HAP-1 (cell line): ENCODE measurements at regions not wholly inside any gene's neighbourhood (a gene's known extent, or its start where the extent isn't known, plus 50 kb on each side); places are given as distances from the start of the nearest gene placed in this dataset.
"Not testable (repeated sequence)": the region's sequence is repeated elsewhere in the genome, so short reads cannot be mapped to it uniquely, and the experiment has no call there.

Source experiments
- DNase-seq, 2 experiments: peaks; one replicate each; pipeline ENCODE4 v3.0.0-alpha.2; 2016 to 2020; ENCODE audit warnings: low spot score in 2 of 2
- H3K27me3 ChIP-seq: fragments of 250-450 bp; sonication (Bioruptor Pico); 2 replicates; pipeline ENCODE4 v1.5.1; 2020; ENCODE audit warnings: low read depth, mild to moderate bottlenecking, moderate library complexity
- H3K36me3 ChIP-seq: fragments of 250-450 bp; sonication (Bioruptor Pico); replicated peaks from 2 replicates; pipeline ENCODE4 v1.5.1; 2020; ENCODE audit warnings: mild to moderate bottlenecking
- H3K4me1 ChIP-seq: fragments of 250-450 bp; sonication (Bioruptor Pico); 2 replicates; pipeline ENCODE4 v1.5.1; 2020; ENCODE audit warnings: mild to moderate bottlenecking
- H3K4me3 ChIP-seq: fragments of 250-450 bp; sonication (Bioruptor Pico); 2 replicates; pipeline ENCODE4 v1.5.1; 2020; ENCODE audit warnings: mild to moderate bottlenecking, moderate library complexity
- H3K9me3 ChIP-seq: fragments of 250-450 bp; sonication (Bioruptor Pico); 2 replicates; pipeline ENCODE4 v1.5.1; 2020; ENCODE audit warnings: mild to moderate bottlenecking, moderate library complexity
- in situ Hi-C: fragments of 300-500 bp; cut with MboI; formaldehyde crosslinking; loops from 3 replicates; pipeline ENCODE4 v1.14.3; 2020; ENCODE audit warnings: low sequenced_read_pairs, inconsistent platforms, mixed read lengths

DNA sequence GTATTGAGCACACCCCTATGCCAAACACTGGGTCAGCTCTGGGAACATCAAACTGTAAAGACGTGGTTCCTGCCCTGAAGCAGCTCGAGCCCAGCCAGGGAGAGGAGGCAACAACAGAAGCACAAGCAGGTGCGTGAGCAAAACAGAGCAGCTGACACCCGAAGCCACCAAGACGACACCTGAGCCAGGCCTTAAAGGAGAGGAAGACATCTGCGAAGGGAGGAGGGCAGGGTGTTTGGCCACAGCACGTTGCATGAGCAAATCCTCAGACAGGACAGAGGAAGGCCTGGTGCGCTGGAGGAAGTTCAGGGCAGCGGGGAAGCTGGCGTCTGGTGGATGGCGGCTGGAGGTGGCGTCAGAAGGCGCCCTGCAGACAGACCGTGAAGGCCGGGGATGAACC, 172.0 kb downstream of the KLRB1 start:
- H3K9me3 ChIP-seq, DNase-seq, H3K4me1 ChIP-seq, H3K36me3 ChIP-seq, H3K27me3 ChIP-seq, in situ Hi-C loops, H3K4me3 ChIP-seq: not testable (repeated sequence)

DNA sequence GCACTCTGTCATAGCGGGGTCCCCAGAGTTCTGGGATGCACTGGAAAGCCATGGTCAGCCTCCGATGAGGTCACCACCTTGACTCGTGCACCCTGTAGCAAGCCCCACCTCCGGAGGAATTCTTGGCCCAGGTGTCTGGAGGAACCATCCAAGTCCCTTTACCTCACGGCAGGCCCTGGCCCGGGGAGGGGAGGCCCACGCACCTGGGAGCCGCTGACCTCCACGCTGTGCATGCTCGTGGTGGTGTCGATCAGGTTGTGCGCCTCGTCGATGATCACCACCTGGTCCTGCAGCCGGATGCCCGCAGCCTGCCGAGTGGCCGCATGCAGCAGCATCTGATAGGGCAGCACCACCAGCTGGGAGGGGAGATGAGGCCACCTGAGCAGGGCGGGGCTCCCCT, 177.3 kb downstream of the KLRB1 start:
- H3K4me1 ChIP-seq, H3K27me3 ChIP-seq, H3K4me3 ChIP-seq, H3K9me3 ChIP-seq, in situ Hi-C loops, H3K36me3 ChIP-seq, DNase-seq: not testable (repeated sequence)

DNA sequence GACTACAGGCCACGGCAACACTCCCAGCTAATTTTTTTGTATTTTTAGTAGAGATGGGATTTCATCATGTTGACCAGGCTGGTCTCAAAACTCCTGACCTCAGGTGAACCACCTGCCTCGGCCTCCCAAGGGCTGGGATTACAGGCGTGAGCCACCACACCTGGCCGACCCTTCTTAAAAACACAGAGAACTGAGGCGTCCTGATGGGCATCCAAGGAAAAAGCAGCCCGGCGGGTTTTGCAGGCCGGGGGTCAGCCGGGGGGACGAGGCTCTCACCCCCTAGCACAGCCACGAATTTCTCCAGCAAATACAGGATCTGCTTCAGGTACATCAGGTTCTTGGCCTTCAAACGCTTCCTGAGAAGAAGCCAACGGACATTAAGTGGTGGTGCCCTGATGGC, 178.9 kb downstream of the KLRB1 start:
- H3K4me3 ChIP-seq, H3K9me3 ChIP-seq, H3K36me3 ChIP-seq, DNase-seq, H3K4me1 ChIP-seq, H3K27me3 ChIP-seq, in situ Hi-C loops: not testable (repeated sequence)

DNA sequence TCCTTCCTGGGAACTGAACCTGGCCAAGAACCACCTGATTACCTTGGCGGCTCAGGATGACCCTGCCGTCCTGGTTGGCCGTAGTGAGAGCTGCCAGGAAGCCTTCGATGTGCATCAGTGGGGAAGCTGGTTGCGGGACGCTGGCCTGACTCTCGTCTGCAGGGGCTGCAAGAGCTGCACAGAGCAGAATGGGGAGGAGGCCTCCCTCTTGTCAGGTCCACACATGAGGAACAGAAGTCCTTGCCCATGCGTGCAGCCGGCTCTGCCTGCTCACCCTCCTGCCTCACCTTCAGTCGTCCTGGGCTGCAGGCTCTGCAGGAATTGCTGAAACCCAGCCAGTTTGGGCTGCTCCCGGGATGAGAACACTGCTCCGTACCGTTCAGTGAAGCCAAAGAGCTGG, 182.3 kb downstream of the KLRB1 start:
- H3K4me1 ChIP-seq, H3K9me3 ChIP-seq, H3K36me3 ChIP-seq, H3K27me3 ChIP-seq, H3K4me3 ChIP-seq, in situ Hi-C loops, DNase-seq: not testable (repeated sequence)

DNA sequence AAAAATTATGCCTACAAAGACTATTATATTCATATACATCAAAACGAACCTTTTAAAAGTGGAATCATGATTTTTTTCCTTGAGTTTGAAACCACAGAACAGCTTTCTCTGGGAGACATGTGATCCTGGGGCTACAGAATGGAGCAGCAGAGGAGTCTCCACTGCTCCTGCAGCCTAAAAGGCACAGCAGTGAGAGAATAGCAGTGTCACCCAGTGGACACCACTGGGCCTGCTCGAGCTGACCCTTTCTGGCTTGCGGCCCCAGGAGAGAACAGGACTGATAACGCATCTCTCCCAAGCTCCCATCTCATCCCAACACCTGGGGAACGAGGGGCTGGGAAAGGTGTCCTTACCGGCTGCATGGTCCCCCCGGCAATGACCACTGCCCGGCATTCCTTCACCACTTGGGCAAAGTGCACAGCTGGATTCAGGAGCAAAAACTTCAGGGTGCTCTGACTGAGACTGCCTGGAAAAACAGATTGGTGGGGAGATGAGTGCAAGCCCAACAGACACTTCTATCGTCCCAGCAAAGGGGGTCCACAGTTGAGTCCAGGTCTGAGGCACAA, 183.5 kb downstream of the KLRB1 start:
- H3K27me3 ChIP-seq, H3K4me3 ChIP-seq, H3K4me1 ChIP-seq, DNase-seq, in situ Hi-C loops, H3K36me3 ChIP-seq, H3K9me3 ChIP-seq: not testable (repeated sequence)

DNA sequence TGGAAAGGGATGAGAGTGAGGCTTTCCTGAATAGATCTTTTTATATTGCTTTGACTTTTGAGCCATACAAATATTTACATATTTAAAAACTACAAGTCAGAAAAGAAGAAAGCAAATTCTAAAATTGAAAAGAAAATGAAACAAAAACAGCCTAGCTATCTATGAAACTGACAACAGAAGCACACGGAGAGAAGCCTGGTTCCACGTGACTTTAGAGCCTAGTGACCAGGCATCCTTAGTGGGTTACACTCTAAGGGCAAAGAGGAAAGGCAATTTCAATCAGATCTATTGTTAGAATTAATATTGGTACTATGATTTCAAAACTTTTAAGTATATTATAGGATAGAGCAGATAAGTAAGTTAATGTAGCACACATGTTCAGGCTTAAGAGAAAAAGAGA, 185.0 kb downstream of the KLRB1 start:
- H3K9me3 ChIP-seq, H3K27me3 ChIP-seq, H3K4me3 ChIP-seq, DNase-seq, H3K4me1 ChIP-seq, in situ Hi-C loops, H3K36me3 ChIP-seq: not testable (repeated sequence)

DNA sequence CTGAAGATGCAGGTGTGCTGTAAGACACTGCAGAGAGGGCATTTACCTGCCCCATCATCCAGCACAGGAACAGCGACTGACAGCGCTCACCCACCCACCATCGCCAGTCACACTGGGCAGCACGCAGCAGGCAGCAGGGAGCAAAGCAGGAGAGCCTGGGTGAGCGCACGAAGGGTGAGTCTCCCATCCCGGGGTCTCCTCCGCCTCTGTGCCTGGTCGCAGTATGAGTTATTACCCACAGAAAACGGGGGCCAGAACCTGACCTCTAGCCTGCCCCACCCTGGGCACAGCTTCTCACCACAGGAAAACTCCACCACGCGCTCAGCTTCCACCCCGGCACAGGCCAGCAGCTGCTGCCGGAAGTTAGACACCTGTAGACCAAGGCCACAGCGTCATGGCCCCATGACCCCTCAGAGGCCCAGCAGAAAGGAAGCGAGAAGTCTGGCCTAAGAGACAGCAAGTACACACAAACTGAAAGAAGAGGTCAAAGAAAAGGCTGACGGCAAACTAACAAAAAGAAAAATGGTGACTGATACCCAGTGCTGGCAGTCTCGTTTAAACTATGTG, 186.1 kb downstream of the KLRB1 start:
- H3K36me3 ChIP-seq, H3K4me3 ChIP-seq, H3K9me3 ChIP-seq, H3K27me3 ChIP-seq, in situ Hi-C loops, DNase-seq, H3K4me1 ChIP-seq: not testable (repeated sequence)

DNA sequence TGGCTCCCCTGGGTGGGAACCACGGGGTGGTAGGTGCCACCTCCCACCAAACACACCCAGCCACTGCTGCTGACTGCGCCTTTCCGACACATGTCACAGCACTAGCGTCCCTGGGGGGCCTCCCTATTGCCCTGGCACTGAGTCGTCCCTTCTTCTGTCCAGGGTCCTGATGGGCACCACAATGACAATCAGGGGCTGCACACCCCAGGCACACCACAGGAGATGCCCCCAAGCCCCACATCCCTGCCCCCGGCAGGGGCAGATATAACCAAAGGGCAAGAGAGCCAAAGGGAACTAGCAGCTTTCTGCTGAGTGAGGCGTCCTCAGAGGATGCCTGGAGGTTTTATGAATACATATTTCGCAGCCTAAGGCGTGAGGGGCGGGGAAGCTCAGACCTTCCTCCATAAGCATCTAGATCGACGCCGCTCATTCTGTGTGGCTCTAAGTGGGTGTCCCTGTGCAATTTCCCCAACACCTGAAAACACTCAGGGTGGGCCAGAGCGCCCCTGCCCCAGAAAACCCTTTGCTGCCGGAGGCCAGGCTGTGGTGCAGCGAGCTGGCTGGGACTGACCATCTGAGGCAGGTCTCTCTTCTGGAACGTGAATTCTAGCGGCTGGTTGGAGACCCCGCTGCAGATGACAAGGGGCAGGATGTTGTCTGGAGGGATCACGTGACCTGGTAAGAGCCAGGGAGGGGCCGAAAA, 186.7 kb downstream of the KLRB1 start:
- DNase-seq, H3K36me3 ChIP-seq, H3K27me3 ChIP-seq, in situ Hi-C loops, H3K9me3 ChIP-seq, H3K4me1 ChIP-seq, H3K4me3 ChIP-seq: not testable (repeated sequence)

DNA sequence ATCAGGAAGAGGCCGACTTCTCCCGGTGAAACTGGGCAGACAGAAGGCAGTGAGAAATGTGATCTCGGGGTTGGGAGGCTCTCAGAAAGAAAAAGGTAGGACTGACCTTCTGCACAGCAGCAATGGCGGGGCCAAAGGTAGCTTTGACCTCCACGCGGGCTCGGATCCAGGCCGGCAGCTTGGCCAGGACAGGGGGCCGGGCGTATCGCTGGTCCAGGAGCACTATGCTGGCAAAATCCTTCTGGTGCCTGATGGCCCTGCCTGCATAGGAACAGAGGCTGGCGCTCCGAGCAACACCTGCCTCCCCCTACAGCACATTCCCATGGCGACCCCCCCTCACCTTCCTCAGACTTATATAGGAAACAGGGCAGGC, 189.1 kb downstream of the KLRB1 start:
- DNase-seq, H3K9me3 ChIP-seq, H3K4me3 ChIP-seq, H3K4me1 ChIP-seq, in situ Hi-C loops, H3K27me3 ChIP-seq, H3K36me3 ChIP-seq: not testable (repeated sequence)

DNA sequence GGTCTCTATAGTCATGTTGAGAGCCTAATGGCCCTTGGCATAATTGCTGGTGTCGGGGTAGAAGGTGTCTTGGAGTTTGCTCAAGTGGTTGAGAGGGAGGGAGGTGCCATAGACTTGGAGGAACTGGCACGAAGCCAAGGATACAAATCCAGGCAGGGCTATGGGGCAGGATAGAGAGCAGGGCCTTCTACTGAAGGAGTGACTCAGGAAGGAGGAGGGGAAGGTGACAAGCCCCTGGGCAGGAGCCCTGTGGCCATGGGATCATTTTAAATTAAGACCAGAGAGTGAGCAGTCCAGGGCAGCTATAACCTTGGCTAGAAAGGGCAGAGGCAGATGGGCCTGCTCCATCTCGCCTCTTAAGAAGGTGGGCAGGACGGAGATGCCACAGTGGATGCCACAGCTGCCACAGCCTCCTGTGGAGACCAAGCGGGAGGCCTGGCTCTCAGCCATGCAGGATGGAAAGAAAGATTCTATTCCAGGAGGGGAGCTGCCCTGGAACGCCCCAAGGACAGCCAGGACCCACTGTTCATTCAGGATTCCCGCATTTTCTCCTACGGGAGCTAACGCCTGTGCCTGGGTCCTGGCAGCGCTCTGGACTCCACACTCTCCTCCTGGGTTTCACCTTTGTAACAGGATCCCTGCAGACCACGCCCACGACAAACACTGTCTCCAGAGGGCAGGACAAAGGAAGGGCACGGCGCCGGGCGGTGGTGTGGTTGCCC, 189.6 kb downstream of the KLRB1 start:
- DNase-seq, H3K36me3 ChIP-seq, in situ Hi-C loops, H3K4me1 ChIP-seq, H3K27me3 ChIP-seq, H3K4me3 ChIP-seq, H3K9me3 ChIP-seq: not testable (repeated sequence)

DNA sequence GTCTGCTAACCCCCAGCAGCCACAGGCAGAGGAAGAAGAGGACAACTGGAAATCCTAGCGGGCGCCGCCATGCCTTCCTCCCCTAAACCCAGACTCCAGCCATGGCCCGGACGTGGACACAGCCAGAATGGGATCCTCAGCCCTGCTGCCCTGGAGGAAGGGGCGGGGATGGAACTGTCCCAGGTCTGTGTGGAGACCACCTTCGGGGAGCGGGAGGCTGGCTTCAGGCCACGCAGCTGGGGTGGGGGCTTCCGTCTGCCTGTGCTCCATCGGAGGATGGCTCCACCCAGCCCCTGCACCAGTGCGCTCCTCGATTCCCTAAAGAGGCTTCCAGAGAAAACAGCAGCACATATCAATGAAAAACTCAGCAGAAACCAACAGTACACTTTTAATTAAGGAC, 190.4 kb downstream of the KLRB1 start:
- H3K4me3 ChIP-seq, H3K36me3 ChIP-seq, H3K4me1 ChIP-seq, DNase-seq, H3K9me3 ChIP-seq, in situ Hi-C loops, H3K27me3 ChIP-seq: not testable (repeated sequence)

DNA sequence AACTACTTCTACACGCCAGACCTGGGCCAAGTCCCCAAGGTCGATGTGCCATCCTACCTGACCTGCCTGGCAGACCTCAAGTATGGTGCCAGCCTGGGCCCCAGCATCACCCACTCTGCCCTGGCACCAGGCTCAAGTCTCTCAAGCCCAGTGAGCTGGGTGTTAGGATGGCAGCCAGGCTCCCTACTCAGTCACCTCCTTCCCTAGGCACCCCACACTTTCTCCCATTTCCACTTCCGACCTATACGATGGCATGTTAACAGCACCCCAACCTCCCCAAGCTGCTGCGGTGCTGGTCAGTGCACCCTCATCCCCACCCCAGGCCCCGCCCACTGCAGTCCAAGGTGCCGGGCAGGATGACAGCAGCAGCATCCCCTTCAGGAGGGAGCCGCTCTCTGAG, 191.4 kb downstream of the KLRB1 start:
- H3K27me3 ChIP-seq, DNase-seq, H3K4me3 ChIP-seq, in situ Hi-C loops, H3K9me3 ChIP-seq, H3K4me1 ChIP-seq, H3K36me3 ChIP-seq: not testable (repeated sequence)

DNA sequence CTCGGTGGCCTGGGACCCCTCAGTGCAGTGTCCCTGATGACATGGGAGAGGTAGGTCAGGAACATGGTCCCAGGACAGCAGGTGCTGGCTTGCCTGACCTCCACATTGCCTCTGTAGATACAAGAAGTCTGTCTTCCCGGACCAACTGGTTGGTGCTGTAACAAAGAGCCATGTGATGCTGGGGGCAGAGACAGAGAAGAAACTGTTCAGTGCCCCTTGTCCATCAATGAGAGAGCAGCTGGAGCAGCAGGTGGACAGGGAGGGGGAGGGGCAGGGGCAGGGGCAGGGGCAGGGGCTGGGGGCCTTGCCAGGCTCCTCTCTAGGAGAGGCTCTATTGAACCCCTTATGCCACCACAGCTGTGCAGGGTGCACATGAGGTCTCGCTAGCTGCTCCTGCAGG, 191.8 kb downstream of the KLRB1 start:
- H3K4me1 ChIP-seq, H3K27me3 ChIP-seq, DNase-seq, H3K36me3 ChIP-seq, in situ Hi-C loops, H3K4me3 ChIP-seq, H3K9me3 ChIP-seq: not testable (repeated sequence)

DNA sequence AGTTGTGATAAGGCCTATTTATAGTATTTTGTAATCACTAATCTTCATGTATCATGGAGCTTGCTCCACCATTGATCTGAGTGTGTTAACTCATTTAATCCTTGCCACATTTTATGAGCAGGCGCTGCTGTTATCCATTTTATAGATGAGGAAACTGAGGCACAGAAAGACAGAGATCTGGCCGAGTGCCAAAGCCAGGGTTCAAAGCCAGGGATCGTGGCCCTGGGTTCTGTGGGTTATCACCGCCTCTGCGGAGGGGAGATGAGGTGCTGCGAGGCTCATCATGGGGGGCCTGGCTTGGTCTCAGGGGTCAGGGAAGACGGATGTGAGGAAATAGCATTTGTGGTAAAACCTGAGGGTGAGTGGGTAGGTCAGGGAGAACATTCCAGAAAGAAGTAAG, 193.9 kb downstream of the KLRB1 start:
- H3K36me3 ChIP-seq, H3K4me1 ChIP-seq, H3K27me3 ChIP-seq, in situ Hi-C loops, H3K4me3 ChIP-seq, H3K9me3 ChIP-seq, DNase-seq: not testable (repeated sequence)
